WI38 (cell line): ENCODE measurements at regions not wholly inside any gene's neighbourhood (a gene's known extent, or its start where the extent isn't known, plus 50 kb on each side); places are given as distances from the start of the nearest gene placed in this dataset.

ENCODE experiments used
- H3K4me3 ChIP-seq: 2 replicates; pipeline ENCODE4 v1.5.1; 2011; ENCODE audit warnings: low read depth, mild to moderate bottlenecking, control low read depth, low read length
- TF ChIP-seq, protein P1 (sequence below): IDR thresholded peaks from 2 replicates; pipeline ENCODE4 v1.5.1; 2012; ENCODE audit warnings: low read depth, mild to moderate bottlenecking, control low read depth, low read length

- H3K4me3 ChIP-seq, result no peak overlapping the region
- TF ChIP-seq, protein P1, sequence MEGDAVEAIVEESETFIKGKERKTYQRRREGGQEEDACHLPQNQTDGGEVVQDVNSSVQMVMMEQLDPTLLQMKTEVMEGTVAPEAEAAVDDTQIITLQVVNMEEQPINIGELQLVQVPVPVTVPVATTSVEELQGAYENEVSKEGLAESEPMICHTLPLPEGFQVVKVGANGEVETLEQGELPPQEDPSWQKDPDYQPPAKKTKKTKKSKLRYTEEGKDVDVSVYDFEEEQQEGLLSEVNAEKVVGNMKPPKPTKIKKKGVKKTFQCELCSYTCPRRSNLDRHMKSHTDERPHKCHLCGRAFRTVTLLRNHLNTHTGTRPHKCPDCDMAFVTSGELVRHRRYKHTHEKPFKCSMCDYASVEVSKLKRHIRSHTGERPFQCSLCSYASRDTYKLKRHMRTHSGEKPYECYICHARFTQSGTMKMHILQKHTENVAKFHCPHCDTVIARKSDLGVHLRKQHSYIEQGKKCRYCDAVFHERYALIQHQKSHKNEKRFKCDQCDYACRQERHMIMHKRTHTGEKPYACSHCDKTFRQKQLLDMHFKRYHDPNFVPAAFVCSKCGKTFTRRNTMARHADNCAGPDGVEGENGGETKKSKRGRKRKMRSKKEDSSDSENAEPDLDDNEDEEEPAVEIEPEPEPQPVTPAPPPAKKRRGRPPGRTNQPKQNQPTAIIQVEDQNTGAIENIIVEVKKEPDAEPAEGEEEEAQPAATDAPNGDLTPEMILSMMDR, result no peak
Measured at GRCh38 chr18:26686532-26686931, 138.2 kb upstream of the KCTD1 start.

DNA sequence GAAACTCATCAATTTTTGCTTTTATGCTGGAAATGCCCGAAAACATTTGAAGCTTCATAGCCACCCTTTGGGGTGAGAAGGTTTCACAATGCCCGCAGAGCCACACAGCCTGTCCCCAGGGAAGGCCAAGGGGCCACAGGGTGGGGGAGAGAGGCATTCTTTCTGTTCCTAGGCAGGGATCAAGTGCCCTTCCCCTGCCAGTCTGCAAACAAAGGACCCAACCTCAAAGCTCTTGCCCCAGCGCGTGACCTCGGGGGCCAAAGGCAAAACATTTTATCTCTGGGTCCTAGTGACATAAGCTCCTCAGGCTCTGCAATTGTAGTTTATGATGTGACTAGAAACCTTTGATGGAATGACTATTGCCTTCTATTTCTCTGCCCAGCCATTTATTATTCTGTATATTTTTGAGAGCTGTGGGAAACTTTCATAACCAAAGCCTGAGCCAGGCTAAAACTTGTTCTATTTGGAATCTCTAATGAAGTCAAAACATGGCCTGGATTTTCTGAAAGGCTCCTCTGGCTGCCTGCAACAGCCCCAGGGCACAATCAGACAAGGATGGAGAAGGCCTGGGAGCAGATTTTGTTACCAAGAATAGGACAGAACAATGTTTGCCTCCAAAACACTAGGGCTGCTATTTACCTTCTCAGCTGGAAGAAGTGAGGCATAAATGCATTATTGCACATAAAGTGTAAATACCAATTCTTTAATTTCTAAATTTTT, 137.2 kb upstream of the KCTD1 start:
- H3K4me3 ChIP-seq, result no peak overlapping the region
- TF ChIP-seq, protein P1, result no peak

- no peak overlapping the region for H3K4me3 ChIP-seq
- TF ChIP-seq, protein P1, result no peak
Measured at GRCh38 chr18:26677957-26678356, 129.6 kb upstream of the KCTD1 start.

DNA sequence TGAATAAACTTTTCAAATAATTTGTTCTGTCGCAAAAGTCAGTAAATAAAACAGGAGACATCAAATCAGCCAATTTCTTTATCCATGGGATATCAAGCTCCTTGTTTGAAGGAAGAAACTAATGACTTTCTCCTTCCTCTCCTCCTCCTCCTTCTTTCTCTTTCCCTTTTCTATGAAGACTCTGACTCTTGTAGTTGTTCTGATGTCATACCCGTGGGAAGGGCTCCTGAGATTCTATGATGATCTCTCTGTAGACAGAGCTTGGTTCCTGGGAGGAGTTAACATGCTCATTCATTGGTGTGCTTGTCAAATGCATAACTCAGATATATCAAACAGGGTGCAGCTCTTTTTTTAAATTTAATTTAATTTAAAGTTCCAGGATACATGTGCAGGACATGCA, 118.7 kb upstream of the KCTD1 start:
- TF ChIP-seq, protein P1, result no peak
- no peak overlapping the region for H3K4me3 ChIP-seq

DNA sequence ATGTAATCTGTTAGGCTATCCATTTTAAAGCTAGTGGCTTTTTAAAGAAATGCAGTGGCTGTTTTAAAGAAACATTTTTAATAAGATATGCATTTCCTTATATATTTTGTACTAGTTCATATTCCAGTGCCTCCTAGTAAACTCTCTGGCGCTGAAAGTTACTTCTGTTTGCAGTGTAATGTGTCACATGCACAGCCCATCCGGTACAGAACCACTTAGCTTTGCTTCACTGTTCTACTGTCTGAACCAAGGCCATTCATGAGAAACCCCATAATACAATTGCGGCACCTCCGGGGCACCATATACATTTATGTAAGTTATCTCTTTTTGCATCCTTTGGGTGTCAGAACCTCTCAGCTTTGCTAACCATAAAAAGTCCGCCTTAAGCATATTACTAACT, 114.6 kb upstream of the KCTD1 start:
- TF ChIP-seq, protein P1, result no peak
- no peak overlapping the region for H3K4me3 ChIP-seq

GRCh38 chr18:26657631-26658581, 109.6 kb upstream of the KCTD1 start:
- TF ChIP-seq, protein P1, result no peak
- peak overlapping the region; percentile 59 for H3K4me3 ChIP-seq
